ENCODE measurements at regions not wholly inside any gene's neighbourhood (a gene's known extent, or its start where the extent isn't known, plus 50 kb on each side); places are given as distances from the start of the nearest gene placed in this dataset.

- DNase-seq: no peak
These were observed 81.5 kb downstream of the NDUFS5 start for GRCh38 chr1:39107341-39108290.

GRCh38 chr1:39109644-39110043, 83.5 kb downstream of the NDUFS5 start:
- DNase-seq: no peak

- peak; percentile 76 for DNase-seq
These were observed 84.2 kb downstream of the NDUFS5 start for GRCh38 chr1:39110325-39110851.

- DNase-seq: peak; percentile 77
These were observed 84.7 kb downstream of the NDUFS5 start for GRCh38 chr1:39110882-39111281.

- DNase-seq: no peak
These were observed 87.1 kb downstream of the NDUFS5 start for GRCh38 chr1:39113109-39113743.

- DNase-seq: peak; percentile 56
These were observed 89.0 kb upstream of the MACF1 start for GRCh38 chr1:39115271-39116110.

- DNase-seq: no peak
These were observed 88.3 kb upstream of the MACF1 start for GRCh38 chr1:39116116-39116607.

- DNase-seq: no peak
These were observed 87.4 kb upstream of the MACF1 start for GRCh38 chr1:39116860-39117728.

GRCh38 chr1:39117899-39118450, 86.5 kb upstream of the MACF1 start:
- DNase-seq: no peak

GRCh38 chr1:39122056-39122455, 82.4 kb upstream of the MACF1 start:
- no peak for DNase-seq

- DNase-seq: no peak
These were observed 80.2 kb upstream of the MACF1 start for GRCh38 chr1:39124282-39124681.

GRCh38 chr1:39127513-39127912, 77.0 kb upstream of the MACF1 start:
- DNase-seq: no peak

GRCh38 chr1:39128126-39128525, 76.4 kb upstream of the MACF1 start:
- DNase-seq: no peak

- no peak for DNase-seq
These were observed 75.5 kb upstream of the MACF1 start for GRCh38 chr1:39128959-39129358.

GRCh38 chr1:39129514-39129913, 75.0 kb upstream of the MACF1 start:
- DNase-seq: peak; percentile 52

GRCh38 chr1:39130325-39130724, 74.2 kb upstream of the MACF1 start:
- DNase-seq: peak; percentile 62

GRCh38 chr1:39131940-39132339, 72.6 kb upstream of the MACF1 start:
- DNase-seq: no peak

- peak; percentile 71 for DNase-seq
These were observed 71.8 kb upstream of the MACF1 start for GRCh38 chr1:39132505-39133339.

GRCh38 chr1:39133340-39133684, 71.2 kb upstream of the MACF1 start:
- no peak for DNase-seq

GRCh38 chr1:39134768-39135333, 69.6 kb upstream of the MACF1 start:
- DNase-seq: no peak

All from fibroblast of skin of scalp (primary cell).